Kidney tubule cell (primary cell): ENCODE measurements at regions not wholly inside any gene's neighbourhood (a gene's known extent, or its start where the extent isn't known, plus 50 kb on each side); places are given as distances from the start of the nearest gene placed in this dataset.

ENCODE experiments used
- DNase-seq: peaks from one replicate; pipeline ENCODE4 v3.0.0-alpha.2; 2018; ENCODE audit warnings: low spot score

DNA sequence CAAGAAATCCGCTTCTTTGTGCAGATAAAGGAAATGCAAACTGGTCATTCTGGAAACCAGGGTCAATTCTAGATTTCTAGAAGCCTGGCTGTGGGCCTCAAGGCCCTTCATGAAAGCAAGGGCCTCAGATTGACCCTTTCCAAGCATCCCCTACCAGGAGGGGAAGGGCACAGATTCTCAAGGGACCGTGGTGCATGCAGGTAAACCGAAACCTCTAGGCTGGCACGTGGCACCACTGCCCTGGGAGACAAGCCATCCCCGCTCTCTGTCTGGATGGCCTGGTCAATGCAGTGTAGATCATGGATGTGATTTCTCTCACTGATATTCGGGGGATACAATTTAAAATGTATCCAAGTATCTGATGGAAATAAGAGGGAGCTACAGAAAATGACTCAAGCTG, 69.4 kb downstream of the TOMM20 start:
- DNase-seq, result no peak

DNA sequence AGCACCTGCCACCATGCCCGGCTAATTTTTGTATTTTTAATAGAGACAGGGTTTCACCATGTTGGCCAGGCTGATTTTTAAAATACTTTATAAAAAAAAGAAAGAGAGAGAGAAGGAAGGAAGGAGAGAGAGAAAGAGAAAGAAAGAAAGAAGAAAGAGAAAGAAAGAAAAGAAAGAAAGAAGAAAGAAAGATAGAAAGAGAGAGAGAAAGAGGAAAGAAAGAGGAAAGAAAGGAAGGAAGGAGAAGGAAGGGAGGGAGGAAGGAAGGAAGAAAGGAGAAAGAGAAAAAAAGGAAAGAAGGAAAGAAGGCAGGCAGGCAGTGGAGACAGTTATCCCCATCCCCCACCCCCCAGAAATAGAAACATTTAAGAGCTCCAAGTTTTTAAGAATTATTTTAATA, 69.9 kb downstream of the TOMM20 start:
- DNase-seq, result no peak

DNA sequence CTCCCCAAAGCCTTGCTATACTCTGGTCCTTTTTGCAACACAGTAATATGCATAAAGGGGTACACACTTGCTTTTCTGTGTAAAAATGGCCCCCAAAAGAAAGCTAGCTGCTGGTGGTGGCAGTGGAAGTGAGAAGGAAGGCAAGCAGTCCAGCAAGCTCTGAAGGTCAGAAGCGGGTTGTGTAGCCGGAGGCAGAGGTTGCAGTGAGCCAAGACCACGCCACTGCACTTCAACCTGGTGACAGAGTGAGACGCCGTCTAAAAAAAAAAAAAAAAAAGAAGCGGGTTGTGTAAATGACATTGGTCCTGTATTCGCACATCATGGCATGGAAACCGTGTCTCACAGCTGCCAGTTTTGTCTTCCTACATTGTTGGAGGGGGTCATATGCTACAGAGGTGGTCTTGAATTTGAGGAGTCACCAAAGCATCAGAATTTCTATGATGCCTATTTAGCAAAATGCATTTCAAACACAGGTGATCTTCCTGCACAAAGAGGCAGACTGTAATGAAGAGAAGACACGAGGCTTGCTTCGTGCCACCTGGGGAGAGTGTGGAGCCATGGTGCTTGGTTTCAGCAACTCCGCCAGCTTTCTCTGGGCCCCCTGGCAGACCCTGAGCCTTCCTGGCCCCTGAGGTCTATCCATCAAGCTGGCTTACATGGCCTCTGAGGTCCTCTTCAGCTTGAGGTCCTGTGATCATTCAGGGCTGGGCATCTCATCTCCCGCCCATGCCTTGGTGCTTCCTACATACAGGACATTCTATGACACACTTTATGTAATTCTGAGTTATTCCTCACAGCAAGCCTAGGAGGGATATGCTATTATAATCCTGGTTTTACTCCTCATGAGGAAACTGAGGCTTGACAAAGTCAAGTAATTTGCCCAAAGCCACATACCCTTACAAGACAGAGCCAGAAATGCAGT, 71.0 kb downstream of the TOMM20 start:
- DNase-seq, result no peak

DNA sequence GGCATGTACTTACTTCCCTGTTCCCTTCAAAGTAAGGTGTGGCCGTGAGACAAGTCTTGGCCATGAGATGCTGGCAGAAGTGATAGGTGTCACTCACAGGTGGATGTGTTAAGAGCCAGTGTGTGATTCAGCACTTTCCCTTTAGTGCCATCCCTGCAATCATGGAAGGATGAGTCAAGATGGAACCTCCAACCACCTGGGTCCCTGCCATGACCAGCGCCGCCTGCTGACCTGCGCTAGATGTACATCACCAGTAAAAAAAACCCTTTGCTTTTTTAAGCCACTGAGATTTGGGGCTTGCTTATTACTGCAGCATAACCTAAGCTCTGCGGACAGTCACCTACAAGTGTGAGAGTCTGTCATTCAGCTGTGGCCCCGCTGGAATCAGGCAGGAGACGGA, 71.7 kb downstream of the TOMM20 start:
- DNase-seq, result peak; percentile 64

DNA sequence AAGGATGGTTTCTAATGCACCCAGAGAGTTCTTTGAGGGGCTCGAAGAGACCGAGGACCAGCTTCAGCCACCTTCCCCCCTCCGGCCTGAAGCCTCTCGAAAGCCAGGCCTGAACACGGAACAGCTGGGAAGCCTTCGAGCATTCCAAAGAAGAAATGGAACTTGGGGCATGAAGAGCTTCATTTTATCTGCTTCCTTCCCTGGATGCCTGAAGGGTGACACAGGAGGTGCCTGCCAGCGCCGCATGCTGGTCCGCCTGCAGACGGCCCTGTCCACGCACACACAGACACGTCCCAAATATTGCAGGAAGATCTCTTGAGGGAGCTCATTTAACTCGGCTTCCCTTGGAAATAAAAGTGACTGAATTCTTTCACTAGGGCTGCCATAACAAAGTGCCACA, 73.7 kb downstream of the TOMM20 start:
- no peak for DNase-seq

DNA sequence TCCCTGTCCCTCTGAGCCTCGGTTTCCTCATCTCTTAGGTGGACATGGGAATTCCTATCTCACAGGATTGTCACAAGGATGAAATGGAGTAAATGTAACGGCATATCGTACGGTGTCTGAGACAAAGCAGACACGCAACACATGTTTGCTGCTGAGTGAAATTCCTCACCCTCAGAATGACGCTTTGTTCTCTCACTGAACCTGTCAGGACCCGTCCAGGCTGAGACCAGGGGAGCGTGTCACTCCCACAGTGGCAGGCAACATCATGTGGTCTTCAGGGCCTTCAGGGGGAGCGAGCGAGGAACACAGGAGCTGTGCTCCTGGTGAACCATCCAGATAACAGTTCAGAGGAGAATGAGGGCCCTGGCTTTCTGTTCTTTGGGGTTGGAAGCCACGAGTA, 74.2 kb downstream of the TOMM20 start:
- no peak for DNase-seq

DNA sequence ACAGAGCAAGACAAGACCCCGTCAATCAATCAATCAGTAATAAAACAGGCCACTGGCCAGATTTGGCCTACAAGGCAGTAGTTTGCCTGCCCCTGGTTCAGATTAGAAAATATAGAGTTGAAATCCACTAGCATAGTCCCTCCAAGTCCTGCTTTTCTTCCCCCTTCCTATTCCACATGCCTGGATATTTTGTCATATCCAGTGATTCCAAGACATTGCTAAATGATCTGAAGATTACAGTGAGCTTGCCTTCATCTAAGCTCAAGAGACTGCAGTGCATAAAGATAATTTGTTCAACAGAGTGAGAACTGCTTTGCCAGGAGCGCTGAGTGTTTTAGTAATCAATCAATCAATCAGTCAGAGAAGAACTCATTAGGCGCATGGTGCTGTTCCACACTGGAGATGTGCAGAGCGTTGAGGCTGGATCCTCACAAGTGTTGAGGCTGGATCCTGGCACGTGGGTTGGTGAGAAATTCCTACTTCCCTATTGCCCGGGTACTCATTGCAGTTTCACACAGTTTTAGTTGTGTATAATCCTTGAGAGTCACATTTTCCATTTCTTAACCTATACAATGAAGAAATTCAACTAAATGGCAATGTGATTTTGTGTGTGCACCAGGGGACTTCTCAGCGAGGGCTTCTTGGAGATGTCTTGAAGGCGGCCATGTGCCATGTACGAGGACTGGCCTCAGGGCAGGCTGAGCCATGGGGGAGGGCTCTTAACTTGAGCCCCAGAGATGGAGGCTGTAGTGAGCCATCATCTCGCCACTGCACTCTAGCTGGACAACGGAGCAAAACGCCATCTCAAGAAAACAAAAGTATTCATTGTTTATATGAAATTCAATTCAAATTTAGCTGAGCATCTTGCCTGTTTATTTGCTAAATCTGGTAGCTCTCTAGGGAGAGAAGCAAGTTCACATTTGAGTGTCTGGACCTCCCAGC, 76.3 kb downstream of the TOMM20 start:
- DNase-seq, result no peak

DNA sequence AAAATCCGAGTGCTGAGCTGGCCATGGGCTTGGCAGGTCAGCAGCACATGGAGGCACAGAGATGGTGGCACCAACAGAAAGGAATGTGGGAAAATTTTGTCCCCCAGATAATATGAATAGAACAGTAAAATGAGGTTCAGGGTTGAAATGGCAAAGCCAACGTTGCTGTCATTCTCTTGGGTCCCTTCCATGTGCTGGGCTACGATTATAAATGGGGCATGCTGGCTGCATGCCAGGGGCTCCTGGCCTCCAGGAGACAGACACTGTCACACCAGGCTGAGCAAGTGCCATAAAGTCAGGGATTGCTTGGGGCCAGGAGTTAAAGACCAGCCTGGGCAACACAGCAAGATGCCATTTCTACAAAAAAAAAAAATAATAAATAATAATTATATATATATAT, 77.1 kb downstream of the TOMM20 start:
- no peak for DNase-seq

DNA sequence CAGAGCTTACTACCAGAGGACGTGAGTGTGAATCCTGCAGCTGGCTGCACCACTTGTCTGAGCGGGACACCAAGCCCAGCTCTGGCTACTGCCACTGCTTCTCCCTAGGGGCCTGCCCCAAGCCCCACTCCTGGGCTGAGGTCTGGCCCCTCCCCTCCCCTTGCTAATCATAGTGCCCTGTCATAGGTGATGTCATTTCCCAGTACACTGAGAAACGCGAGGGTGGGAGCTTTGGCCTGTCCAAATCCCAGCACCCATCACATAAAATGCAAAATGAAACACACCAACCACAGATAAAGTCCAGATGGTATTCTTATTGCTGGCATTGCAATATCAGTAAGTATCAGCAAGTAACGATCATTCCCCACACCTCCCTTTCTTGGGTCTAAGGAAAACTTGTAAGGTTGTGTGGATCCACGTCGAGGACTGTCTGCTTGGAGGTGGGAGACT, 77.7 kb downstream of the TOMM20 start:
- DNase-seq, result no peak

DNA sequence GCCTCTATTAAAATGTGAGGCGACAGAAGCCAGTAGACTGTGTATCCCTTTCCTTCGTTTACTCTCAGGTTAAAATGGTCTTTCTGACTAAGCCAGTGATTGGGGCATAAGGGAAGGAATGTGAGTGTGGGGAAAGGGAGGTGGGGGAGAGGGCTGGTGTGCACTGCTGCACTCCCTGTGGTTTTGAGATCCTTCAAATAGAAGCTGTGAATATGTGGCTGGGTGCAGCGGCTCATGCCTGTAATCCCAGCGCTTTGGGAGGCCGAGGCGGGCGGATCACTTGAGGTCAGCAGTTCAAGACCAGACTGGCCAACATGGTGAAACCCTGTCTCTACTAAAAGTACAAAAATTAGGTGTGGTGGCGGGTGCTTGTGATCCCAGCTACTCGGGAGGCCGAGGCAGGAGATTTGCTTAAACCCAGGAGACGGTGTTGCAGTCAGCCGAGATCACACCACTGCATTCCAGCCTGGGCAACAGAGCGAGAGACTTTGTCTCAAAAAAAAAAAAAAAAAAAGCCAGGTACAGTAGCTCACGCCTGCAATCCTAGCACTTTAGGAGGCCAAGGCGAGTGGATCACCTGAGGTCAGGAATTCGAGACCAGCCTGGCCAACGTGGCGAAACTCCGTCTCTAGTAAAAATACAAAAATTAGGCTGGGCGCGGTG, 78.8 kb downstream of the TOMM20 start:
- DNase-seq, result peak; percentile 63

DNA sequence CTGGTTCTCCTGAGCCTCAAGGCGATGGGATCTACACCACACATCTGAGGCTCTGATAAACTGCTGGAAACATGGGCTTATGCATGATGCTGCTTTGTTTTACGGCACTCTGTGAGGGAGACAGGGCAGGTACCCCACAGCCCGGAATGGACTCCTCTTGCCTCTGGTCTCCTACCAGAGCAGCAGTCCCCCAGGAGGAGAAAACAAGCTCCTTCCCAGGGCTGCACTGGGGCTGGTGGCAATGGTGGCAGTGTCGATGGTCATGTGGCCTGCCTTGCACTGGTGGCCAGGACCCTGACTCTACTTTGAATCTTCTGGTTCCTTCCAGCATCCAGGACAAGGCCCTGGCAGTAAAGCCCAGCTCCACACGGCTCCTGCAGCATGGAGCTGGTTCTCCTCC, 79.4 kb downstream of the TOMM20 start:
- no peak for DNase-seq

DNA sequence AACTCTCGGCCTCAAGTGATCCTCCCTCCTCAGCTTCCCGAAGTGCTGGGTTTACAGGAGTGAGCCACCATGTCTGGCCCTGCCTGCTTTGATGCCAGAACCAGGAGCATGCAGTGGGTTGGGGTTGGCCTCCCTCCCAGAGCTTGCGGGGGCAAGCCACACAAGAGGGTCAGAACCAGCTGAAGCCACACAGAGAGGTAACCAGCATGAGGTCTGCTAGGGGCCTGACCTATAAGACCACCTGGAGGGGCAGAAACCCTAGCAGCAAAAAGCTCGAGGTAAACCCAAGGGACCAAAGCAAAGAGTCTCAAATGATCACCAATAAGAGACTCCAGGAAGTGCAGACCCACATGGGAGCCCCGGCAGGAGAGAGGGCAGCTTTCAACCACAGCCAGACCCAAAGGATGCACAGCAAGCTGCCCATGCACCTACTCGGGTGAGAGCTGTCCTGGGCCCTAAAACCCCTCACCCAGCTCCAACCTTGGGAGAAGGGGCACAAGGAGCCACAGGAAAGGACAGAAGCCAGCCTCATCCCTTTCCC, 81.2 kb downstream of the TOMM20 start:
- no peak for DNase-seq

DNA sequence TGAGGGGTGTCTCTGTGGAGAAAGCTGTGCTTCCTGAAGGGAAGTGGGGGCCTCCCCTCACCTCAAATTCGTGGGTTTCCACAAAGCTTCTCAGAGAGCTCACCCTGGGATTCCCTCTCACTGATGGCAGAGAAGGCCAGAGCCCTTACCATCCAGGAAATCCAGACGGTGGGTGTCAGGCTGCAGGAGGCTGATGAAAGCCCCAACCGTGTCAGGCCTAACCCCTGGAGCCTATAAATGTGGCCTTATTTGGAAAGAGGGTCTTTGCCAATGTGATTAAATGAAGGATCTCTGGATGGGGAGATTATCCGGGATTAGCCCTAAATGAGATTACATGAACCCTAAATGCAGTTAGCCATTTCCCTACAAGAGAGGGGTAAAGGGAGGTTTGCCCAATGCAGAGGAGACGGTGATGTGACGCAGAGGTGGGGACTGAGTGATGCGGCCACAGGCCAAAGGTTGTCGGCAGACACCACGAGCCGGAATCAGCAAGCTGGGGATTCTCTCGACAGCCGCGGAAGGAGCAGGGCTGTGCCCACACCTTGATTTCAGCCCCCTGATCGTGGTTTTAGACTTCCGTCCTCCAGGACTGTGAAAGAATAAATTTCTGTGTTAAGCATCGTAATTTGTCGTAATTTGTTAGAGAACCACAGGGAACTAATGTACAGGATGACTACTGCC, 82.6 kb downstream of the TOMM20 start:
- no peak for DNase-seq

DNA sequence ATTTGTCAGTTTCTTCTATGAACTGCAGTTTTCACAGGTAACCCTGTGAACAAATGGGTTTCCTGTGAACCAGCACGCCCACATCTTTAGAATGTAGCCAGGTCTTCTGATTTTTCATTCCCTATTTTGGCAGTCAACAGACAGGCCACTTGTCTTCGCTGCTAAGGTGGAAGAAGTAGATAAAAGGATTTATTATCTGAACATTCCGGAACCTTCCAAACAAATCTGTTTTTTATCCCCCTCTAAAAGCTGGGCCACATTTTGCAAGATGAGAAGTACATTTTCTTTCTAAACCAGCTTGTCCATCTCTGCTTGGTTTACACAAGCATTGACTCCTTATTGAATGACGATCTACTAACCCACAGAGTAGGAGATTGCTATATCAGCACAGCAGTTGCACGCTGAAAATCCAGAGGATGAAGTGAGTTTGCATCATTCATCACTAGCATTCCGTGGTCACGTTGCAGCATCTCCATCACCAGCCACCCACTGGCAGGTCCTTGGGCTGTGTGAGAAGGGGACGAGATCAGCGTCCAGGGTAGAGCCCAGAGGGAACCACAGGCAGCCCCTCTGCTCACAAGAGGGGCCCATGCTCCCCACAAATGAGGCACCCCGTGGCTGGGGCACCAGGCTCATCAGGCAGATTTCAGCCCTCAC, 83.5 kb downstream of the TOMM20 start:
- no peak for DNase-seq

DNA sequence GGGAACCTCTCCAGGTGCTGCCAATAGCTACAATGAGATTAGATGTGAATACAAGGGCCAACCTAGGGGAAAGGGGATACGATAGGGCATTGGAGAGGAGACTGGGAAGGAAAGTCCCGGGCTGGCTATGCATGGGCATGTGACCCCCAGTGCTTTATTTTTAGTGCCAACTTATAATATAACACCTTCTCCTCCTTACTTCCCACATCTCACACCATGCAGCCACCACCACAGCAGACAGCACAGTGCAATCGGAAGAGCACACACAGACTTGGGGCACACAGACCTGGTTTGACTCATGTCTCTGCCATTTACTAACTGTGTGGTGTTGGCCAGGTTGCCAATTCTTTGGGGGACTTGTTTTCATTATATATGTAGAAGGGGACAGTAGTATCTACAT, 85.4 kb downstream of the TOMM20 start:
- DNase-seq, result no peak

DNA sequence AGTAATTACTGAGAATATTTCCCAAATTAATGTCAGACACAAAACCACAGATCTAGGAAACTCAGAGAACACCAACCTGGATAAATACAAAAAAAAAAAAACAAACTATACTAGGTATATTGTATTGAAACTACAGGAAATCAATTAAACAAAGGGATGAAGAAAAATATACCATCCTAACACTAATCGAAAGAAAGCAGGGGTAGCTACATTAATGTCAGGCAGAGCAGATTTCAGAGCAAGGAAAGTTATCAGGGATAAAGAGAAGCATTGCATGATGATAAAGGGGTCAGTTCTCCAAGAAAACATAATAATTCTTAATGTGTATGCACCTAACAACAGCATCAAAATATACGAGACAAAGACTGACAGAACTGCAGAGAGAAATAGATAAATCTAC, 89.9 kb downstream of the TOMM20 start:
- no peak for DNase-seq

DNA sequence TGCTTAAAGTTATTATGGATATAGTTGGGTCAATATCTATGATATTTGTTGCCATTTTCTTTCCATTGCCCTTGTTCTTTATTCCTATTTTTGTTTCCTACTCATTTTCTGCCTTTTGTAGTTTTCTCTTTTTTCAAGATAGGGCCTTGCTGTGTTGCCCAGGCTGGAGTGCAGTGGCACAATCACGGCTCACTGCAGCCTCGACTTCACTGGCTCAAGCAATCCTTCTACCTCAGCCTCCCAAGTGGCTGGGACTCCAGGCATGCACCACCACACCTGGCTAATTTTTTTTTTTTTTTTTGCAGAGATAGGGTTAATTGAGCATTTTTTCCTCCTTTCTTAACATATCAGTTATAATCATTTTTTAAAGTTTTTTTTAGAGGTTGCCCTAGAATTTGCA, 92.7 kb downstream of the TOMM20 start:
- DNase-seq, result no peak

DNA sequence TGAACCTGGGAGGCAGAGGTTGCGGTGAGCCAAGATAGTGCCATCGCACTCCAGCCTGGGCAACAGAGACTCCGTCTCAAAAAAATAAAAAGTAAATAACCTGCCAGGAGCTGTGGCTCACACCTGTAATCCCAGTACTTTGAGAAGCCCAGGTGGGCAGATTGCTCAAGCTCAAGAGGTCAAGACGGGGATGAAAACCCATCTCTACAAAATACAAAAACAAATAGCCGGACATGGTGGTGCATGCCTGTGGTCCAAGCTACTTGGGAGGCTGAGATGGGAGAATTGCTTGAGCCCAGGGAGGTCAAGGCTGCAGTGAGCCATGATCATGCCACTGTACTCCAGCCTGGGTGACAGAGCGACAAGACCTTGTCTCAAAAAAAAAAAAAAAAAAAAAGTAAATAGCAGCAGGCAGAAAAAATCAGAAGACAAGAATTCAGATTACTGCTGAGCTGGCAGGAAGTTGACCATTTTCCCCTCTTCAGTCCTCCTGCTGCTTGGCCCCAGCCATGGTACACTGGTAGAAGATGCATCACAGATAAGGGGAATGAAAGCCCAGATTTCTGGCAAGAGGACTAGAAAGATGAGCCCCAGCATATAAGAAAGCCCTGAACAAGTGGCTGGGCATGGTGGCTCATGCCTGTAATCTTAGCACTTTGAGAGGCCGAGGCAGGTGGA, 97.6 kb downstream of the TOMM20 start:
- DNase-seq, result no peak

DNA sequence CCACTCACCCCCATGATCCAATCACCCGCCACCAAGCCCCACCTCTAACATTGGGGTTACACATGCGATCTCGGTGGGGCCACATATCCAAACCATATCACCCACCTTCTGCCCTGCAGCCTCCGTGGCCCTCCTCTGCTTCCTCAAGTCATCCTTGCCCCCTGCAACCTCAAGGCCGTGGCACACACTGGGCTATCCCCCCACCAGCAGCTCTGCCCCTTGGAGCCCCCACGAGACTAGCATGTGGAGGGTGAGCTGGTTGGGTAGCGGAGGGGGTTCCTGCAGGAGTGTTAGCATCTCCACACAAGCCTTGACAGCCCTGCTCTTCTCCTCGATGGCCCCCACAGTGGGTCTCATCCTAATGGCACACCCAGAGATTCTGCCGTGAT, 100.8 kb downstream of the TOMM20 start:
- no peak for DNase-seq

DNA sequence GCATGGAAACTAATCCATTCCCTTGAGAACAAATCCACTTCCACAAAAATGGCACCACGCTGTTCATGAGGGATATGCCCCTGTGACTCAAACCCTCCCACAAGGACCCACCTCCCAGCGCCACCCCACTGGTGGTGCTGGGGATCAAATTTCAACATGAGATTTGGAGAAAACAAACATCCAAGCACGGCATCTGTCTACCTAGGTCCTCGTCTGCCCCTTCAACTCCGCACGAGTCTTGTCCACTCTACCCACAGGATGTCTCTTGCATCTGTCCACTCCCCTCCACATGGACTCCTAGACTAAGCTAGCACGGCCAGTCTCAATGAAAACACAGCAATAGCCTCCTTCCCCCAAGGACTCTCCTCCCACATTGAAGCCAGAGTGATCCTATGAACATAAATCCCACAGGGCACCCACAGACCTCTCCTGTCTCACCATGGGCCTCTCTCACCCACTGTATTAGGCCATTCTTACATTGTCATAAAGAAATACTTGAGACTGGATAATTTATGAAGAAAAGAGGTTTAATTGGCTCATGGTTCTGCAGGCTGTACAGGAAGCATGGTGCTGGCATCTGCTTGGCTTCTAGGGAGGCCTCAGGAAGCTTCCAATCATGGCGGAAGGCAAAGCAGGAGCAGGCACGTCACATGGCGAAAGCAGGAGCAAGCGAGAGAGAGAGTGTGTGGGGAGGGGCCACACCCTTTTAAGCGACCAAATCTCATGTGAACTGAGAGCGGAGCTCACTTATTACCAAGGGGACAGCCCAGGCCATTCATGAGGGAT, 101.4 kb downstream of the TOMM20 start:
- DNase-seq, result no peak
